K562 (cell line): ENCODE measurements at regions not wholly inside any gene's neighbourhood (a gene's known extent, or its start where the extent isn't known, plus 50 kb on each side); places are given as distances from the start of the nearest gene placed in this dataset.
A peak's percentile ranks its signal among the peaks of the same experiment; 100 is the strongest.

Experiments used
- ATAC-seq: fragments of 200-7000 bp; cut with Tn5 transposase; 3 replicates; pipeline ENCODE4 v1.9.1; 2020; ENCODE audit warnings: moderate library complexity
- BruUV-seq: library from RNA; stranded (reverse); fragments of 400-500 nt; replicated peaks from 2 replicates; lab custom pipeline; 2021; lab: Mats Ljungman, UMichigan
- CTCF ChIA-PET: fragments of 300-600 bp; formaldehyde crosslinking; extraction: SDS; loops from one replicate; lab custom pipeline; 2021; ENCODE audit warnings: low intra/inter-chr PET ratio; lab: Yijun Ruan, JAX
- POLR2A ChIA-PET: fragments of 300-600, 350-650 bp; sonication (Branson Sonifier 250); formaldehyde crosslinking; extraction: SDS; loops from one replicate; lab custom pipeline; 2021; ENCODE audit warnings: antibody characterized with exemption, inconsistent platforms; lab: Yijun Ruan, JAX
- DNase-seq, 4 experiments: peaks; one replicate each; pipeline versions ENCODE4 v3.0.0 to v3.0.0-alpha.2; 2011 to 2018; ENCODE audit warnings: low spot score in 3 of 4, mixed read lengths in 3 of 4; ENCODE audit errors: extremely low read depth in 1 of 4
- FAIRE-seq: peaks from 2 replicates; lab custom pipeline; 2011; peaks lifted over from hg19 to GRCh38; lab: Jason Lieb, UNC
- H2AFZ ChIP-seq: 2 replicates; pipeline ENCODE4 v1.6.0; 2011; ENCODE audit warnings: low read depth, low read length, control low read depth, inconsistent platforms
- H3K27ac ChIP-seq: fragments of 200-600 bp; 3 replicates; pipeline ENCODE4 v1.8.0; 2011; ENCODE audit warnings: low read depth, mild to moderate bottlenecking, control low read depth, inconsistent platforms, low read length, moderate library complexity, mixed read lengths; ENCODE audit errors: extremely low read depth
- H3K27me3 ChIP-seq, 2 experiments: fragments of 300-600 bp in 1 of 2; 2 replicates in 1 of 2; 3 replicates in 1 of 2; pipeline versions ENCODE4 v1.6.0 to v1.8.0; 2011; ENCODE audit warnings: inconsistent platforms in 2 of 2, low read length in 2 of 2, mild to moderate bottlenecking in 1 of 2, mixed read lengths in 1 of 2, moderate library complexity in 1 of 2; ENCODE audit not compliant: control insufficient read depth in 2 of 2, insufficient read depth in 2 of 2
- H3K36me3 ChIP-seq: fragments of 300-600 bp; 3 replicates; pipeline ENCODE4 v1.8.0; 2011; ENCODE audit warnings: mild to moderate bottlenecking, low read length, inconsistent platforms; ENCODE audit not compliant: control insufficient read depth, insufficient read depth
- H3K4me1 ChIP-seq, 2 experiments: fragments of 200-600 bp in 1 of 2; replicated peaks in 1 of 2; 2 replicates in 1 of 2; 3 replicates in 1 of 2; pipeline versions ENCODE4 v1.5.1 to v1.8.0; 2011; ENCODE audit warnings: inconsistent platforms in 2 of 2, low read length in 2 of 2, mild to moderate bottlenecking in 1 of 2, mixed read lengths in 1 of 2, moderate library complexity in 1 of 2; ENCODE audit not compliant: control insufficient read depth in 2 of 2, insufficient read depth in 2 of 2
- H3K4me2 ChIP-seq: 2 replicates; pipeline ENCODE4 v1.6.1; 2011; ENCODE audit warnings: low read length, control low read depth, inconsistent platforms, mixed read lengths; ENCODE audit not compliant: insufficient read depth
- H3K4me3 ChIP-seq: fragments of 200-600 bp; sonication (generic), shearing (Covaris generic); 2 replicates; pipeline ENCODE4 v1.5.1; 2016; ENCODE audit warnings: control low read depth, inconsistent platforms
- H3K79me2 ChIP-seq: fragments of 200-600 bp; 3 replicates; pipeline ENCODE4 v1.8.0; 2011; ENCODE audit warnings: low read length, inconsistent platforms; ENCODE audit not compliant: control insufficient read depth, insufficient read depth
- H3K9ac ChIP-seq, 2 experiments: 2 replicates each; pipeline versions ENCODE4 v1.6.0 to v1.6.1; 2011; ENCODE audit warnings: low read depth in 2 of 2, low read length in 2 of 2, control low read depth in 1 of 2, inconsistent platforms in 1 of 2, mild to moderate bottlenecking in 1 of 2, mixed read lengths in 1 of 2; ENCODE audit not compliant: insufficient read depth in 1 of 2
- H3K9me1 ChIP-seq: one replicate; pipeline ENCODE4 v1.6.0; 2011; ENCODE audit warnings: inconsistent platforms, mild to moderate bottlenecking, low read length, moderate library complexity; ENCODE audit not compliant: control insufficient read depth, insufficient read depth
- H3K9me3 ChIP-seq: replicated peaks from 2 replicates; pipeline ENCODE4 v1.5.1; 2011; ENCODE audit warnings: low read depth, low read length, inconsistent platforms; ENCODE audit not compliant: control insufficient read depth, insufficient read depth
- H4K20me1 ChIP-seq: replicated peaks from 2 replicates; pipeline ENCODE4 v1.6.1; 2011; ENCODE audit warnings: low read length, inconsistent platforms, mixed read lengths; ENCODE audit not compliant: control insufficient read depth, insufficient read depth
- CTCF ChIP-seq, 3 experiments: IDR thresholded peaks in 2 of 3; conservative IDR thresholded peaks in 1 of 3; 2 replicates each; pipeline ENCODE4 v1.5.1; 2011 to 2012; ENCODE audit warnings: low read length in 3 of 3, mild to moderate bottlenecking in 3 of 3, control low read depth in 2 of 3, improper control_type of control experiment in 1 of 3, inconsistent platforms in 1 of 3, low read depth in 1 of 3, mixed read lengths in 1 of 3, moderate library complexity in 1 of 3; ENCODE audit not compliant: insufficient read depth in 2 of 3
- PTBP1 ChIP-seq: fragments of 200-400 bp; formaldehyde crosslinking; IDR thresholded peaks from 2 replicates; pipeline ENCODE4 v1.6.1; 2017; ENCODE audit warnings: low read depth, low read length
- RHOXF2B ChIP-seq: fragments of 250-450 bp; sonication (Bioruptor Pico); conservative IDR thresholded peaks from 2 replicates; pipeline ENCODE4 v1.5.1; 2021
- SMARCB1 ChIP-seq: IDR thresholded peaks from 2 replicates; pipeline ENCODE4 v1.6.1; 2011; ENCODE audit warnings: improper control_type of control experiment, low read depth; ENCODE audit not compliant: insufficient read length
- ZNF133 ChIP-seq: fragments of 250-450 bp; sonication (Bioruptor Pico); IDR thresholded peaks from 2 replicates; pipeline ENCODE4 v1.4.0; 2020; ENCODE audit warnings: mild to moderate bottlenecking
- whole genome bisulfite sequencing: fragments of 100-300 bp; shearing (Covaris generic); methylation state at CpG from one replicate; pipeline ENCODE4 v1.1.6; 2016; ENCODE audit warnings: low coverage, mixed read lengths; ENCODE audit not compliant: insufficient coverage; ENCODE audit errors: missing lambda C conversion rate; 5-methylcytosine and 5-hydroxymethylcytosine counted together
- in situ Hi-C: fragments of 300-500 bp; cut with MboI; formaldehyde crosslinking; loops from 4 replicates; pipeline ENCODE4 v1.15.0; 2018; ENCODE audit warnings: inconsistent platforms, mixed read lengths
- intact Hi-C: fragments of 100-400 bp; cut with micrococcal nuclease; formaldehyde crosslinking; loops from 2 replicates; pipeline ENCODE4 v1.14.2; 2022
- TF ChIP-seq, protein P1 (sequence below): fragments of 450-650 bp; formaldehyde crosslinking; conservative IDR thresholded peaks from 2 replicates; pipeline ENCODE4 v1.4.0; 2022; ENCODE audit warnings: mild to moderate bottlenecking, missing genetic modification characterization

DNA sequence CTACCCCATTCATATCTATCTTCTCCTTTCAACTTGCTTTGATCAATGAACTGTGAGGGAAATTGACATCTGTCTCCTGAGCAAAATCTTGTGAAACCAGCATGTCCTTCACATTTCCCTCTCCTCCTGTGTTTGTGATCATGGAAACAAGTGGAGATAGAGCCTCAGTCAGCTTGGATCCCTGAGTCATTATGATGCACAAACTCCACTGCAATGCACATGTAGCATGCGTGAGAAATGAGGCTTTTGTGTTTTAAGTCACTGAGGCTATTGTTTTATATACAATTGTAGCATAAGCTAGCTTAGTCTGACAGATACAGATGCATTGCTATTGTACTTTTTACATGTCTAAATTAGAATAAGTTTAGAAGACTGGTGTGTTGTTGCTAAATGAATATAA is 85.2 kb upstream of the HNMT start (continued):
- TF ChIP-seq RHOXF2B (CRISPR knock-in tag): no peak
- no peak for TF ChIP-seq PTBP1
- no peak for TF ChIP-seq ZNF133
- TF ChIP-seq, protein P1, sequence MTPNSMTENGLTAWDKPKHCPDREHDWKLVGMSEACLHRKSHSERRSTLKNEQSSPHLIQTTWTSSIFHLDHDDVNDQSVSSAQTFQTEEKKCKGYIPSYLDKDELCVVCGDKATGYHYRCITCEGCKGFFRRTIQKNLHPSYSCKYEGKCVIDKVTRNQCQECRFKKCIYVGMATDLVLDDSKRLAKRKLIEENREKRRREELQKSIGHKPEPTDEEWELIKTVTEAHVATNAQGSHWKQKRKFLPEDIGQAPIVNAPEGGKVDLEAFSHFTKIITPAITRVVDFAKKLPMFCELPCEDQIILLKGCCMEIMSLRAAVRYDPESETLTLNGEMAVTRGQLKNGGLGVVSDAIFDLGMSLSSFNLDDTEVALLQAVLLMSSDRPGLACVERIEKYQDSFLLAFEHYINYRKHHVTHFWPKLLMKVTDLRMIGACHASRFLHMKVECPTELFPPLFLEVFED: no peak

DNA sequence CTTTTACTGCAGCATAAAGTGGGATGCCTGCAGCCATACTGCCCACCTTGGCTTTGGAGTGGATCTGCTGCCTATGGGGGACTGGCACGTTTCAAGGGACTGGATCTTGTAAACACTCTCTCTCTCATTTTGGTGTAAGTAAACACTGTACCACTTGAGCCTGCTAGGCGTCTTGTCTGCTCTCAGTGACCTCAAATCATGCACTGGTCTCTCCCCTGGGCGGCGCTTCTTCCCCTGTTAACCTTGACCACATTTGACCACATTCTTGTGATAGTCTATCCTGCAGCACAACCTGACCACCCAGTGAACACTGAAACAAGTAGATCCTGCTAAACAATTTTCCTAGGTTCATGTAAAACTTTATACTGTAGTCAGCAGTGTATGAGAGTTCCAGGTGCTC is 82.6 kb upstream of the HNMT start:
- Histone ChIP-seq H4K20me1 (no peaks in the 10 kb centered on the region; the same call in 1 of the 2 replicates), H3K4me2 (no peak overlapping the region), H3K4me3 (no peak overlapping the region), H3K4me1 (no peaks in the 10 kb centered on the region), H3K27me3 (peaks cover 8 to 9% of the 10 kb centered on the region in 2 experiments; a peak in 3 of 5 replicates), H2AFZ (no peak overlapping the region), H3K9ac (no peak overlapping the region), H3K27ac (no peak overlapping the region), H3K36me3 (no peaks in the 10 kb centered on the region), H3K9me1 (no peaks in the 10 kb centered on the region), H3K9me3 (no peaks in the 10 kb centered on the region), H3K79me2 (no peaks in the 10 kb centered on the region)
- BruUV-seq: no TSS peak
- CTCF ChIA-PET: no interaction called here
- no peak for FAIRE-seq
- intact Hi-C loops: no loop called here
- peak in 1 of 4 experiments; percentile 3 for DNase-seq
- ATAC-seq: peak; percentile 72
- in situ Hi-C loops: no loop called here
- TF ChIP-seq SMARCB1 (no peak), CTCF (IDR thresholded peaks at IDR 0.05 in 2 of 3, conservative IDR thresholded peaks at IDR 0.05 in 1 of 3; ENCODE audit: insufficient read depth in 2 of 3, low read depth in 1 of 3, low read length in 3 of 3) (0 out of 6 replicates have a peak, but pooled peaks of 1 of the 3 experiments have one; percentile 14)
- POLR2A ChIA-PET: interaction anchor here (0.7 kb wide), 1 partner anchor 1847 kb away, joined by 3 read pairs; no protein-coding TSS in a partner anchor
- WGBS: 0% methylated on average over 4 of the region's 4 CpGs
